Right atrium auricular region (tissue), 2 donors: ENCODE measurements at regions not wholly inside any gene's neighbourhood (a gene's known extent, or its start where the extent isn't known, plus 50 kb on each side); places are given as distances from the start of the nearest gene placed in this dataset.
"Not testable (repeated sequence)": the region's sequence is repeated elsewhere in the genome, so short reads cannot be mapped to it uniquely, and the experiment has no call there.

Experiments
- DNase-seq: peaks from one replicate; pipeline ENCODE4 v3.0.0-alpha.2; 2019; ENCODE audit warnings: low spot score
- H3K27ac ChIP-seq, 2 donors: fragments of 200-600 bp; sonication (generic); 1 replicate in 1 of 2; 2 replicates in 1 of 2; pipeline ENCODE4 v1.5.1; 2016 to 2019
- H3K27me3 ChIP-seq, 2 donors: fragments of 200-600 bp; sonication (generic); one replicate each; pipeline versions ENCODE4 v1.5.1 to v1.6.0; 2017 to 2019
- H3K36me3 ChIP-seq: fragments of 200-600 bp; sonication (generic); one replicate; pipeline ENCODE4 v1.5.1; 2016
- H3K4me1 ChIP-seq, 2 donors: fragments of 200-600 bp; sonication (generic); one replicate each; pipeline versions ENCODE4 v1.5.1 to v1.6.0; 2017 to 2019
- H3K4me3 ChIP-seq, 2 donors: fragments of 200-600 bp; sonication (generic); 1 replicate in 1 of 2; 2 replicates in 1 of 2; pipeline ENCODE4 v1.5.1; 2017 to 2019; ENCODE audit warnings: mild to moderate bottlenecking in 1 of 2, moderate library complexity in 1 of 2
- H3K9me3 ChIP-seq, 2 donors: fragments of 200-600 bp; sonication (generic); one replicate each; pipeline ENCODE4 v1.5.1; 2019
- TF ChIP-seq, protein P1 (sequence below), 2 donors: fragments of 200-600 bp; sonication (generic); IDR thresholded peaks; one replicate each; pipeline ENCODE4 v1.5.1; 2019; ENCODE audit warnings: antibody characterized with exemption in 2 of 2

DNA sequence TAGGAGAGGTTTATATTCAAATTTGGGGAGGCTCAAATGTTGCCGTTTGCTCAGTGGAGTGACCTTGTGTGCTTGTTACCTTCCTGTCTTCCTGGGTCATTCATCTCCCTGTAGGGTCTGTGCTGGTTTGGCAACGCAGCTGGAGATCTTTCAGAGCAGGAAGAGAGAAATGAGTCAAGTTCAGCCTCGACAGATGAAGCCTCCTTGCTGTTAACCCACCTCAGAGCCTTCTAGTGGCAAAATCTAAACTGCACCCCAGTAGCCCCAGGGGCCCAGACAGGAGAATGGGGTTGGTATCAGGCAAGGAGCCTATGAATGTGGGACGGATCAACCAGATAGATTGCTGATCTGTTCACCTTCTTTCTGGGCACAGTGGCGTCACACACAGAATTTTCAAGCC is 999.3 kb downstream of the VRK1 start:
- H3K27me3 ChIP-seq, result no peaks in the 10 kb centered on the region
- H3K36me3 ChIP-seq, result no peaks in the 10 kb centered on the region
- H3K4me1 ChIP-seq, result no peaks in the 10 kb centered on the region
- H3K9me3 ChIP-seq, result no peaks in the 10 kb centered on the region
- no peak overlapping the region for H3K4me3 ChIP-seq
- TF ChIP-seq, protein P1, sequence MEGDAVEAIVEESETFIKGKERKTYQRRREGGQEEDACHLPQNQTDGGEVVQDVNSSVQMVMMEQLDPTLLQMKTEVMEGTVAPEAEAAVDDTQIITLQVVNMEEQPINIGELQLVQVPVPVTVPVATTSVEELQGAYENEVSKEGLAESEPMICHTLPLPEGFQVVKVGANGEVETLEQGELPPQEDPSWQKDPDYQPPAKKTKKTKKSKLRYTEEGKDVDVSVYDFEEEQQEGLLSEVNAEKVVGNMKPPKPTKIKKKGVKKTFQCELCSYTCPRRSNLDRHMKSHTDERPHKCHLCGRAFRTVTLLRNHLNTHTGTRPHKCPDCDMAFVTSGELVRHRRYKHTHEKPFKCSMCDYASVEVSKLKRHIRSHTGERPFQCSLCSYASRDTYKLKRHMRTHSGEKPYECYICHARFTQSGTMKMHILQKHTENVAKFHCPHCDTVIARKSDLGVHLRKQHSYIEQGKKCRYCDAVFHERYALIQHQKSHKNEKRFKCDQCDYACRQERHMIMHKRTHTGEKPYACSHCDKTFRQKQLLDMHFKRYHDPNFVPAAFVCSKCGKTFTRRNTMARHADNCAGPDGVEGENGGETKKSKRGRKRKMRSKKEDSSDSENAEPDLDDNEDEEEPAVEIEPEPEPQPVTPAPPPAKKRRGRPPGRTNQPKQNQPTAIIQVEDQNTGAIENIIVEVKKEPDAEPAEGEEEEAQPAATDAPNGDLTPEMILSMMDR (IDR thresholded peaks at IDR 0.05), result no peak
- no peak for DNase-seq
- no peak overlapping the region for H3K27ac ChIP-seq

DNA sequence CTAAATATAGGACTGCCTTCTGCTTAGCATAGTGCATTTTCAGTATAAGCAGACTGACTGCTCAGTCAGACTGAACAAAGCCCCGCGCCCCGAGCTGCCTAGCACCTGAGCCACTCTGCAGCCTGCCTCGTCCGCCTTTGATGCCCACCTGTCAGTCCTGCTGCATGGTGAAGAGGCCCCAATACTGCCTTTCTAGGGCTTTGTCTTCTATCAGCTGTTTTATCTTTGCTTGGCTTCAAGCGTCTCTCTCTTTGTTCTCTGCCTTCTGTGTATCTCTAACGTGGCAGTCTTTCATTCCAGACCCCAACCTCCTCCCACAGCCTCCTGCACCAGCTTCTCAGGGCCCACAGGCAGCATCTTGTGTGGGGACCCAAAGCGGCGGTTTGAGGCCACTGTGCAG is 1001.0 kb downstream of the VRK1 start:
- Histone ChIP-seq H3K27ac (no peak overlapping the region), H3K36me3 (no peaks in the 10 kb centered on the region), H3K4me3 (no peak overlapping the region), H3K27me3 (no peaks in the 10 kb centered on the region), H3K9me3 (no peaks in the 10 kb centered on the region), H3K4me1 (no peaks in the 10 kb centered on the region)
- TF ChIP-seq, protein P1 (IDR thresholded peaks at IDR 0.05), result no peak
- DNase-seq, result no peak

DNA sequence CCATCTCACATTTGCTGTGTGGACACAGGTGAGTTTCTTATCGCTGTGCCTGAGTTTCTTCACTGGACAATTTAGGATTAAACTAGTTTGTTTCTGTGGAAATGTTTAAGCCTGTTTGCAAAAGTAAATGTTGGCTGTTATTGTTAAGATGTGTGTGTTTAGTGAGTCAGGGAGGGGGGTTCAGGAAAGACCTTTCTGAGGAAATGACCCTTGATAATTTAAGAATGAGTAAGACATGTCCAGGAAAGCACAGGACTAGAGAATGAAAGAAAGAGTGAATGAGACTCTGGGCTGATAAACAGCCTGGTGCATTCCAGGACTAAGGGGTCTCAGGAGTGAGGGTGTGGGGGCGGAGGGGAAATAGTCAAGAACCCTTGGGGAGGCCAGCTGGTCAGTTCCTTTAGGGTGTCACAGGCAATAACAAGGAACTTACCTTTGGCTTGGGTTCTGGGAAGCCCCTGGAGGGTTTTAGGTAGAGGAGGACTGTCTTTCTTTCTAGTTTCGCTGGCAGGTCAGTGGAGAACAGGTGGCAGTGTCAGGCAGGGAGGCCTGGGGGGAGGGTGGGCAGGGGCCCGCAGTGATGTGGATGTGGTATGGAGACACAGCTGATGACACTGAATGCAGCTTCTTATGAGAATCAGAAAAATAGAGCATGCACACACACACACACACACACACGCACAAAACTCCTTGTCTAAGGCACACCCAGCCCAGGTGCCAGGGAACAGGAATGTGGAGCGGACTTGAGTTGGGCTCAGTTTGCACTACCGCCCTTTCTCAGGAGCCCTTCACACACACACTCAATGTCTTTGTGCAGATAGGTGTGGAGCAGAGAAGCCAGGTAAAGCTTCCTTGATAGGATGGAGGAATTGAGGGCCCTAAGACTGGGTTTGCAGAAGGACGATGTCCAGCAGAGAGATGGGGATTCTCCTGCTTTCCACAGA is 1005.5 kb downstream of the VRK1 start:
- no peak for DNase-seq
- no peaks in the 10 kb centered on the region for H3K9me3 ChIP-seq
- no peaks in the 10 kb centered on the region for H3K4me1 ChIP-seq
- H3K36me3 ChIP-seq, result no peaks in the 10 kb centered on the region
- TF ChIP-seq, protein P1 (IDR thresholded peaks at IDR 0.05), result no peak
- H3K27me3 ChIP-seq, result no peaks in the 10 kb centered on the region
- no peak overlapping the region for H3K4me3 ChIP-seq
- H3K27ac ChIP-seq, result no peak overlapping the region

DNA sequence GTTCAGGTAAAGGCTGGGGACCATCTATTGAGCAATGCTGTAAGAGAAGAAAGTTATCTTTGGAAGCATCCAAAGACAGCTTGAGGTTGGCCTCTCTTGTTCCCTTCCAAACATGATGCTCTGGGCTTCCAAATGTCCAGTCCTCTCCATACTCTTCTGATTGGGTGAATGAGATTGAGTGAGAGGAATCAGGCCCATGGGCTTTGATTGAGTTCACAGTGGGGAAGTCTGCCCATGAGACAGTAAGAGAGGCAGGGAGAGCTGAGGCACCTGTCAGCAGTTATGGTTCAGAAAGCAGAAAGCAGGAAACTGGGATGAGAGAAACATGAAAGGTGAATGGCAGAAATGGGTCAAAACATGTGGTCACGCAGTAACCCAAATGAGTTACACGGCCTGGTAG is 1006.9 kb downstream of the VRK1 start:
- TF ChIP-seq, protein P1 (IDR thresholded peaks at IDR 0.05), result no peak
- no peak overlapping the region for H3K4me3 ChIP-seq

DNA sequence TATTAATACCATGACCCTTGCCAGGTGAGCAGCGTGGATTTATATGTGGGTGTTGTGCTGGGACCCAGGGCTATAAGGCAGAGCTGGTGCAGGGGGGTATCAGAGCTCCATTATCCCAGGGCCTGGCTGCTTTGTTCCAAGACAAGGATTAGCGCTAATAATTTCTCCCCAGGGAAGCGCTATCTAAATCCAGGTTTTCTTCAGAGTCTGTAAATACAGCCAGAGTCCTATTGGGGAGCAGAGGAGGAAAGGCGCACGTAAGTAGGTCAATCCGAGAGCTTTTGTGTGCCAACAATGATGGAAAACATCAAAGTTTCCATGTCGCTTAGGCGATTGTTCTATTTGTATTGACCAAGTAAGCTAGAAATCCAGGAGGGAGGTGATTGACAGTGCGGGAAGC is 1009.7 kb downstream of the VRK1 start:
- no peaks in the 10 kb centered on the region for H3K4me1 ChIP-seq
- H3K36me3 ChIP-seq, result no peaks in the 10 kb centered on the region
- TF ChIP-seq, protein P1 (IDR thresholded peaks at IDR 0.05), result no peak
- H3K4me3 ChIP-seq, result no peak overlapping the region
- no peak overlapping the region for H3K27ac ChIP-seq
- no peaks in the 10 kb centered on the region for H3K9me3 ChIP-seq
- no peaks in the 10 kb centered on the region for H3K27me3 ChIP-seq
- DNase-seq, result no peak

More for the DNA sequence above, 1006.9 kb downstream of the VRK1 start:
- Histone ChIP-seq H3K36me3 (no peaks in the 10 kb centered on the region), H3K27me3 (no peaks in the 10 kb centered on the region), H3K27ac (no peak overlapping the region), H3K4me1 (no peaks in the 10 kb centered on the region), H3K9me3 (no peaks in the 10 kb centered on the region)
- no peak for DNase-seq

DNA sequence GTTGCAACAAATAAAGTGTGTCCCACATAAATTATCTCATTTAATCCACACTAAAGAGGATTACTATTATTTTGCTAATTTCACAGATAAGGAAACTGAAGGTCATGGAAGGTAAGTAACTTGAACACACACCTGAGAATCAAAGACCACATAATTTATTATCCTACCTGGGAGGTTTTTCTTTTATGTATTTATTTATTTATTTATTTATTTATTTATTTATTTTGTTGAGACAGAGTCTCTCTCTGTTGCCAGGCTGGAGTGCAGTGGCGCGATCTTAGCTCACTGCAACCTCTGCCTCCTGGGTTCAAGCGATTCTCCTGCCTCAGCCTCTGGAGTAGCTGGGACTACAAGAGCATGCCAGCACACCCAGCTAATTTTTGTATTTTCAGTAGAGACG is 1011.4 kb downstream of the VRK1 start:
- H3K4me3 ChIP-seq, H3K36me3 ChIP-seq, H3K9me3 ChIP-seq, H3K4me1 ChIP-seq, H3K27ac ChIP-seq, DNase-seq, H3K27me3 ChIP-seq: not testable (repeated sequence)
